Naive thymus-derived CD4-positive, alpha-beta T cell (primary cell): ENCODE measurements at regions not wholly inside any gene's neighbourhood (a gene's known extent, or its start where the extent isn't known, plus 50 kb on each side); places are given as distances from the start of the nearest gene placed in this dataset.

Experiments
- ATAC-seq: fragments of 150-1000 bp; cut with Tn5 transposase; 2 replicates; pipeline ENCODE4 v1.10.0; 2021; ENCODE audit warnings: mild to moderate bottlenecking, moderate library complexity
- CTCF ChIA-PET: fragments of 350-600 bp; sonication (Branson Sonifier 250); formaldehyde crosslinking; loops from one replicate; lab custom pipeline; 2021; ENCODE audit warnings: antibody characterized with exemption; lab: Charles Lee
- POLR2A ChIA-PET: fragments of 350-600 bp; sonication (Branson Sonifier 250); formaldehyde crosslinking; loops from one replicate; lab custom pipeline; 2021; ENCODE audit warnings: antibody characterized with exemption, inconsistent platforms; lab: Charles Lee
- DNase-seq, 9 donors: peaks; one replicate each; pipeline versions ENCODE4 v3.0.0 to v3.0.0-alpha.2; 2020 to 2022; ENCODE audit warnings: mixed read lengths in 1 of 9
- H3K27ac ChIP-seq: one replicate; pipeline ENCODE4 v1.7.0; 2013; ENCODE audit warnings: mild to moderate bottlenecking, low read depth, low read length, moderate library complexity
- H3K27me3 ChIP-seq, 2 donors: one replicate each; pipeline ENCODE4 v1.7.0; 2013; ENCODE audit warnings: low read length in 2 of 2, mild to moderate bottlenecking in 2 of 2, moderate library complexity in 2 of 2; ENCODE audit not compliant: control insufficient read depth in 2 of 2, insufficient read depth in 2 of 2
- H3K36me3 ChIP-seq, 3 experiments: 1 replicate in 2 of 3; 2 replicates in 1 of 3; pipeline ENCODE4 v1.7.0; 2013; ENCODE audit warnings: low read length in 3 of 3, mild to moderate bottlenecking in 3 of 3, moderate library complexity in 1 of 3; ENCODE audit not compliant: insufficient read depth in 3 of 3, control insufficient read depth in 2 of 3
- H3K4me1 ChIP-seq, 2 donors: one replicate each; pipeline ENCODE4 v1.7.0; 2013; ENCODE audit warnings: low read length in 2 of 2, mild to moderate bottlenecking in 2 of 2, moderate library complexity in 1 of 2; ENCODE audit not compliant: control insufficient read depth in 2 of 2, insufficient read depth in 2 of 2
- H3K4me3 ChIP-seq: 2 replicates; pipeline ENCODE4 v1.7.0; 2013; ENCODE audit warnings: mild to moderate bottlenecking, low read length
- H3K9me3 ChIP-seq, 3 experiments: 1 replicate in 2 of 3; 2 replicates in 1 of 3; pipeline ENCODE4 v1.7.0; 2013; ENCODE audit warnings: low read length in 3 of 3; ENCODE audit not compliant: control insufficient read depth in 2 of 3
- H3K27ac Mint-ChIP-seq, 9 donors: one replicate each; pipeline ENCODE4 v1.8.0; 2020 to 2022; ENCODE audit warnings: mixed read lengths in 9 of 9, mild to moderate bottlenecking in 8 of 9, moderate library complexity in 5 of 9, inconsistent platforms in 2 of 9
- H3K27me3 Mint-ChIP-seq, 5 donors: one replicate each; pipeline ENCODE4 v1.8.0; 2021 to 2022; ENCODE audit warnings: mixed read lengths in 5 of 5, mild to moderate bottlenecking in 1 of 5
- H3K36me3 Mint-ChIP-seq, 5 donors: one replicate each; pipeline ENCODE4 v1.8.0; 2020 to 2022; ENCODE audit warnings: mixed read lengths in 5 of 5, mild to moderate bottlenecking in 3 of 5, inconsistent platforms in 1 of 5
- H3K4me1 Mint-ChIP-seq, 7 donors: one replicate each; pipeline ENCODE4 v1.8.0; 2020 to 2022; ENCODE audit warnings: mixed read lengths in 7 of 7, mild to moderate bottlenecking in 3 of 7, inconsistent platforms in 1 of 7
- H3K4me3 Mint-ChIP-seq, 10 donors: one replicate each; pipeline ENCODE4 v1.8.0; 2020 to 2022; ENCODE audit warnings: mild to moderate bottlenecking in 10 of 10, mixed read lengths in 10 of 10, moderate library complexity in 6 of 10, inconsistent platforms in 2 of 10
- H3K9me3 Mint-ChIP-seq, 11 donors: one replicate each; pipeline ENCODE4 v1.8.0; 2020 to 2022; ENCODE audit warnings: mixed read lengths in 11 of 11, mild to moderate bottlenecking in 4 of 11, inconsistent platforms in 1 of 11, moderate library complexity in 1 of 11
- intact Hi-C, 2 donors: fragments of 100-400 bp; cut with micrococcal nuclease; formaldehyde crosslinking; loops; one replicate each; pipeline ENCODE4 v1.15.1; 2023

GRCh38 chr1:170377440-170377839 lies 154.5 kb upstream of the GORAB start:
- no peak overlapping the region for H3K4me3 Mint-ChIP-seq

GRCh38 chr1:170377896-170378634 lies 153.9 kb upstream of the GORAB start:
- intact Hi-C loops: no loop called here
- CTCF ChIA-PET: no interaction called here
- no peaks in the 10 kb centered on the region for H3K9me3 ChIP-seq
- ATAC-seq (no peak), DNase-seq (no peak)
- no peak overlapping the region for H3K4me3 ChIP-seq
- H3K27me3 Mint-ChIP-seq: peaks cover 0 to 4% (median 0%) of the 10 kb centered on the region in 5 donors
- POLR2A ChIA-PET: no interaction called here
- H3K27ac ChIP-seq: no peak overlapping the region
- H3K27me3 ChIP-seq: no peaks in the 10 kb centered on the region
- H3K36me3 ChIP-seq: no peaks in the 10 kb centered on the region
- no peaks in the 10 kb centered on the region for H3K4me1 ChIP-seq
- H3K4me1 Mint-ChIP-seq: no peaks in the 10 kb centered on the region
- H3K9me3 Mint-ChIP-seq: peaks cover 0 to 15% (median 0%) of the 10 kb centered on the region in 11 donors
- H3K4me3 Mint-ChIP-seq: no peak overlapping the region
- H3K36me3 Mint-ChIP-seq: no peaks in the 10 kb centered on the region
- no peak overlapping the region for H3K27ac Mint-ChIP-seq

More at GRCh38 chr1:170377440-170377839, 154.5 kb upstream of the GORAB start:
- no peaks in the 10 kb centered on the region for H3K36me3 ChIP-seq
- POLR2A ChIA-PET: no interaction called here
- Mint-ChIP-seq H3K9me3 (peaks cover 0 to 15% (median 0%) of the 10 kb centered on the region in 11 donors), H3K27ac (no peak overlapping the region), H3K4me1 (no peaks in the 10 kb centered on the region), H3K36me3 (no peaks in the 10 kb centered on the region), H3K27me3 (peaks cover 0 to 4% (median 0%) of the 10 kb centered on the region in 5 donors)
- no peak for DNase-seq
- H3K4me1 ChIP-seq: no peaks in the 10 kb centered on the region
- CTCF ChIA-PET: no interaction called here
- no peak overlapping the region for H3K27ac ChIP-seq
- intact Hi-C loops: no loop called here
- no peak overlapping the region for H3K4me3 ChIP-seq
- H3K27me3 ChIP-seq: no peaks in the 10 kb centered on the region
- no peak for ATAC-seq
- no peaks in the 10 kb centered on the region for H3K9me3 ChIP-seq

- ATAC-seq (no peak), DNase-seq (no peak)
- no peaks in the 10 kb centered on the region for H3K4me1 ChIP-seq
- peaks cover 0 to 25% (median 11%) of the 10 kb centered on the region in 5 donors for H3K27me3 Mint-ChIP-seq
- H3K27ac ChIP-seq: no peak overlapping the region
- POLR2A ChIA-PET: no interaction called here
- H3K4me1 Mint-ChIP-seq: no peaks in the 10 kb centered on the region
- intact Hi-C loops: no loop called here
- no peaks in the 10 kb centered on the region for H3K9me3 ChIP-seq
- H3K27ac Mint-ChIP-seq: no peak overlapping the region
- no peak overlapping the region for H3K4me3 ChIP-seq
- no peaks in the 10 kb centered on the region for H3K36me3 ChIP-seq
- H3K4me3 Mint-ChIP-seq: no peak overlapping the region
- CTCF ChIA-PET: no interaction called here
- no peaks in the 10 kb centered on the region for H3K27me3 ChIP-seq
- peaks cover 0 to 2% (median 0%) of the 10 kb centered on the region in 11 donors for H3K9me3 Mint-ChIP-seq
- H3K36me3 Mint-ChIP-seq: no peaks in the 10 kb centered on the region
These were observed 146.2 kb upstream of the GORAB start for GRCh38 chr1:170385750-170386149.

GRCh38 chr1:170388489-170388888 lies 143.5 kb upstream of the GORAB start:
- no peaks in the 10 kb centered on the region for H3K27me3 ChIP-seq
- Mint-ChIP-seq H3K4me1 (no peaks in the 10 kb centered on the region), H3K27ac (no peak overlapping the region), H3K9me3 (peaks cover 0 to 4% (median 0%) of the 10 kb centered on the region in 11 donors), H3K36me3 (no peaks in the 10 kb centered on the region), H3K27me3 (peaks cover 0 to 25% (median 7%) of the 10 kb centered on the region in 5 donors), H3K4me3 (no peak overlapping the region)
- ChIA-PET CTCF (no interaction called here), POLR2A (no interaction called here)
- intact Hi-C loops: no loop called here
- H3K4me1 ChIP-seq: no peaks in the 10 kb centered on the region
- ATAC-seq (no peak), DNase-seq (no peak)
- no peak overlapping the region for H3K27ac ChIP-seq
- no peaks in the 10 kb centered on the region for H3K36me3 ChIP-seq
- no peaks in the 10 kb centered on the region for H3K9me3 ChIP-seq
- H3K4me3 ChIP-seq: no peak overlapping the region

GRCh38 chr1:170395149-170395548 lies 136.8 kb upstream of the GORAB start:
- no peak overlapping the region for H3K27ac ChIP-seq
- POLR2A ChIA-PET: no interaction called here
- no peaks in the 10 kb centered on the region for H3K9me3 ChIP-seq
- no peaks in the 10 kb centered on the region for H3K36me3 ChIP-seq
- H3K4me3 ChIP-seq: no peak overlapping the region
- CTCF ChIA-PET: no interaction called here
- no peak overlapping the region for H3K27ac Mint-ChIP-seq
- no peak for DNase-seq
- H3K27me3 Mint-ChIP-seq: peaks cover 4 to 35% (median 29%) of the 10 kb centered on the region in 5 donors
- peaks cover 0 to 5% (median 0%) of the 10 kb centered on the region in 5 donors for H3K36me3 Mint-ChIP-seq
- intact Hi-C loops: no loop called here
- peaks cover 0 to 17% (median 8%) of the 10 kb centered on the region in 11 donors for H3K9me3 Mint-ChIP-seq
- no peak for ATAC-seq
- no peaks in the 10 kb centered on the region for H3K4me1 Mint-ChIP-seq
- no peak overlapping the region for H3K4me3 Mint-ChIP-seq
- H3K27me3 ChIP-seq: no peaks in the 10 kb centered on the region
- H3K4me1 ChIP-seq: no peaks in the 10 kb centered on the region

- DNase-seq (no peak), ATAC-seq (no peak)
- ChIA-PET POLR2A (no interaction called here), CTCF (no interaction called here)
- Mint-ChIP-seq H3K9me3 (peaks cover 0 to 17% (median 8%) of the 10 kb centered on the region in 11 donors), H3K36me3 (peaks cover 0 to 5% (median 0%) of the 10 kb centered on the region in 5 donors), H3K4me3 (no peak overlapping the region), H3K27me3 (peaks cover 4 to 36% (median 27%) of the 10 kb centered on the region in 5 donors), H3K4me1 (no peaks in the 10 kb centered on the region), H3K27ac (no peak overlapping the region)
- Histone ChIP-seq H3K4me1 (no peaks in the 10 kb centered on the region), H3K9me3 (no peaks in the 10 kb centered on the region), H3K4me3 (no peak overlapping the region), H3K27ac (no peak overlapping the region), H3K27me3 (no peaks in the 10 kb centered on the region), H3K36me3 (no peaks in the 10 kb centered on the region)
- intact Hi-C loops: no loop called here
These were observed 134.9 kb upstream of the GORAB start for GRCh38 chr1:170397061-170397460.
